HG02973 (cell line): ENCODE measurements at regions not wholly inside any gene's neighbourhood (a gene's known extent, or its start where the extent isn't known, plus 50 kb on each side); places are given as distances from the start of the nearest gene placed in this dataset.

ENCODE experiments used
- ATAC-seq: cut with Tn5 transposase; IDR thresholded peaks from one replicate; pipeline ENCODE4 v1.9.1; 2021; ENCODE audit warnings: moderate library complexity; ENCODE audit not compliant: unreplicated experiment

GRCh38 chr6:113170454-113170853, 686.7 kb upstream of the MARCKS start:
- ATAC-seq = no peak

GRCh38 chr6:113171882-113172281, 685.3 kb upstream of the MARCKS start:
- ATAC-seq = no peak

GRCh38 chr6:113172531-113172966, 684.6 kb upstream of the MARCKS start:
- no peak for ATAC-seq

GRCh38 chr6:113178349-113178748, 678.8 kb upstream of the MARCKS start:
- ATAC-seq = no peak

GRCh38 chr6:113181164-113181563, 676.0 kb upstream of the MARCKS start:
- ATAC-seq = no peak

- ATAC-seq = no peak
These were observed 674.6 kb upstream of the MARCKS start for GRCh38 chr6:113182370-113183141.

- no peak for ATAC-seq
These were observed 672.9 kb upstream of the MARCKS start for GRCh38 chr6:113184291-113184690.

GRCh38 chr6:113184736-113185135, 672.4 kb upstream of the MARCKS start:
- ATAC-seq = no peak

GRCh38 chr6:113185299-113185698, 671.8 kb upstream of the MARCKS start:
- no peak for ATAC-seq

GRCh38 chr6:113187661-113188060, 669.5 kb upstream of the MARCKS start:
- ATAC-seq = no peak

GRCh38 chr6:113188962-113189361, 668.2 kb upstream of the MARCKS start:
- ATAC-seq = no peak

- ATAC-seq = no peak
These were observed 667.0 kb upstream of the MARCKS start for GRCh38 chr6:113190170-113190569.

- ATAC-seq = no peak
These were observed 663.1 kb upstream of the MARCKS start for GRCh38 chr6:113194090-113194489.

- no peak for ATAC-seq
These were observed 654.1 kb upstream of the MARCKS start for GRCh38 chr6:113202852-113203714.

- ATAC-seq = no peak
These were observed 653.4 kb upstream of the MARCKS start for GRCh38 chr6:113203715-113204110.

- no peak for ATAC-seq
These were observed 651.6 kb upstream of the MARCKS start for GRCh38 chr6:113205553-113205952.

- ATAC-seq = no peak
These were observed 648.4 kb upstream of the MARCKS start for GRCh38 chr6:113208726-113209125.

GRCh38 chr6:113209315-113209714, 647.8 kb upstream of the MARCKS start:
- ATAC-seq = no peak

GRCh38 chr6:113211170-113211569, 646.0 kb upstream of the MARCKS start:
- ATAC-seq = no peak

GRCh38 chr6:113219783-113220182, 637.4 kb upstream of the MARCKS start:
- no peak for ATAC-seq

- ATAC-seq = no peak
These were observed 636.3 kb upstream of the MARCKS start for GRCh38 chr6:113220832-113221231.

GRCh38 chr6:113221850-113222249, 635.3 kb upstream of the MARCKS start:
- ATAC-seq = no peak
